HEK293 (cell line): ENCODE measurements at regions not wholly inside any gene's neighbourhood (a gene's known extent, or its start where the extent isn't known, plus 50 kb on each side); places are given as distances from the start of the nearest gene placed in this dataset.

ENCODE experiments used
- CTCF ChIA-PET: fragments of 350-600 bp; formaldehyde crosslinking; extraction: SDS; loops from one replicate; lab custom pipeline; 2021; ENCODE audit warnings: antibody characterized with exemption; lab: Yijun Ruan, JAX
- POLR2A ChIA-PET: fragments of 300-600 bp; formaldehyde crosslinking; extraction: SDS; loops from one replicate; lab custom pipeline; 2020; ENCODE audit warnings: antibody characterized with exemption, inconsistent platforms; lab: Yijun Ruan, JAX
- H3K27ac ChIP-seq: fragments of 200-500 bp; sonication (Bioruptor generic); 2 replicates; pipeline ENCODE4 v1.5.1; 2014; ENCODE audit warnings: low read depth, low read length, control low read depth, inconsistent platforms; ENCODE audit errors: extremely low read depth
- H3K36me3 ChIP-seq, 2 experiments: fragments of 200-500 bp in 1 of 2; sonication (Bioruptor generic) in 1 of 2; 1 replicate in 1 of 2; 2 replicates in 1 of 2; pipeline ENCODE4 v1.5.1; 2014 to 2017; ENCODE audit warnings: inconsistent platforms in 2 of 2, low read length in 2 of 2; ENCODE audit not compliant: control insufficient read depth in 2 of 2, insufficient read depth in 1 of 2
- H3K4me1 ChIP-seq: fragments of 200-500 bp; sonication (Bioruptor generic); 2 replicates; pipeline ENCODE4 v1.5.1; 2014; ENCODE audit warnings: mild to moderate bottlenecking, low read length, inconsistent platforms; ENCODE audit not compliant: control insufficient read depth, insufficient read depth
- H3K4me3 ChIP-seq: 2 replicates; pipeline ENCODE4 v1.5.1; 2011; ENCODE audit warnings: low read depth, mild to moderate bottlenecking, control low read depth, low read length, moderate library complexity
- H3K9me3 ChIP-seq: fragments of 200-500 bp; sonication (Bioruptor generic); 2 replicates; pipeline ENCODE4 v1.5.1; 2014; ENCODE audit warnings: low read depth, low read length, inconsistent platforms; ENCODE audit not compliant: control insufficient read depth, insufficient read depth
- GFI1B ChIP-seq: fragments of 450-650 bp; formaldehyde crosslinking; IDR thresholded peaks from 2 replicates; pipeline ENCODE4 v1.5.1; 2016; ENCODE audit warnings: missing biosample characterization, missing genetic modification characterization
- GLIS1 ChIP-seq: fragments of 450-650 bp; formaldehyde crosslinking; IDR thresholded peaks from 2 replicates; pipeline ENCODE4 v1.5.1; 2016; ENCODE audit warnings: missing biosample characterization, missing genetic modification characterization
- HOXC10 ChIP-seq: sonication (generic); formaldehyde crosslinking; IDR thresholded peaks from 2 replicates; pipeline ENCODE4 v1.8.1; 2023; ENCODE audit warnings: mild to moderate bottlenecking, missing genetic modification reagents
- KLF16 ChIP-seq: fragments of 450-650 bp; formaldehyde crosslinking; IDR thresholded peaks from 2 replicates; pipeline ENCODE4 v1.5.1; 2017; ENCODE audit warnings: missing biosample characterization, missing genetic modification characterization
- KLF7 ChIP-seq: fragments of 450-650 bp; formaldehyde crosslinking; IDR thresholded peaks from 2 replicates; pipeline ENCODE4 v1.5.1; 2016; ENCODE audit warnings: missing biosample characterization, missing genetic modification characterization, borderline replicate concordance
- KLF8 ChIP-seq: fragments of 450-650 bp; formaldehyde crosslinking; IDR thresholded peaks from 2 replicates; pipeline ENCODE4 v1.5.1; 2016; ENCODE audit warnings: missing biosample characterization, missing genetic modification characterization
- PRDM10 ChIP-seq: fragments of 450-650 bp; formaldehyde crosslinking; IDR thresholded peaks from 2 replicates; pipeline ENCODE4 v1.5.1; 2016; ENCODE audit warnings: missing biosample characterization, missing genetic modification characterization
- REST ChIP-seq: fragments of 450-650 bp; formaldehyde crosslinking; IDR thresholded peaks from 2 replicates; pipeline ENCODE4 v1.5.1; 2016; ENCODE audit warnings: missing biosample characterization, missing genetic modification characterization
- SP2 ChIP-seq: fragments of 450-650 bp; formaldehyde crosslinking; IDR thresholded peaks from 2 replicates; pipeline ENCODE4 v1.5.1; 2016; ENCODE audit warnings: missing biosample characterization, missing genetic modification characterization
- WT1 ChIP-seq: fragments of 450-650 bp; formaldehyde crosslinking; IDR thresholded peaks from 2 replicates; pipeline ENCODE4 v1.5.1; 2016; ENCODE audit warnings: missing biosample characterization, missing genetic modification characterization
- ZBTB1 ChIP-seq: fragments of 450-650 bp; formaldehyde crosslinking; IDR thresholded peaks from 2 replicates; pipeline ENCODE4 v1.5.1; 2016; ENCODE audit warnings: missing biosample characterization, missing genetic modification characterization
- ZBTB10 ChIP-seq: fragments of 450-650 bp; formaldehyde crosslinking; IDR thresholded peaks from 2 replicates; pipeline ENCODE4 v1.5.1; 2016; ENCODE audit warnings: missing biosample characterization, missing genetic modification characterization
- ZEB2 ChIP-seq: fragments of 450-650 bp; formaldehyde crosslinking; IDR thresholded peaks from 2 replicates; pipeline ENCODE4 v1.5.1; 2016; ENCODE audit warnings: missing biosample characterization, missing genetic modification characterization
- ZNF138 ChIP-seq: fragments of 450-650 bp; formaldehyde crosslinking; IDR thresholded peaks from 2 replicates; pipeline ENCODE4 v1.5.1; 2016; ENCODE audit warnings: missing biosample characterization, missing genetic modification characterization, borderline replicate concordance
- ZNF140 ChIP-seq: fragments of 450-650 bp; formaldehyde crosslinking; IDR thresholded peaks from 2 replicates; pipeline ENCODE4 v1.5.1; 2016; ENCODE audit warnings: missing biosample characterization, missing genetic modification characterization
- ZNF19 ChIP-seq: fragments of 450-650 bp; formaldehyde crosslinking; IDR thresholded peaks from 2 replicates; pipeline ENCODE4; 2016; ENCODE audit warnings: missing biosample characterization, missing genetic modification characterization, low read depth
- ZNF24 ChIP-seq: fragments of 450-650 bp; formaldehyde crosslinking; IDR thresholded peaks from 2 replicates; pipeline ENCODE4 v1.5.1; 2016; ENCODE audit warnings: missing biosample characterization, missing genetic modification characterization
- ZNF248 ChIP-seq: fragments of 450-650 bp; formaldehyde crosslinking; IDR thresholded peaks from 2 replicates; pipeline ENCODE4 v1.5.1; 2017; ENCODE audit warnings: missing biosample characterization, missing genetic modification characterization
- ZNF266 ChIP-seq: fragments of 450-650 bp; formaldehyde crosslinking; IDR thresholded peaks from 2 replicates; pipeline ENCODE4 v1.5.1; 2016; ENCODE audit warnings: missing biosample characterization, missing genetic modification characterization, low read depth
- ZNF394 ChIP-seq: fragments of 450-650 bp; formaldehyde crosslinking; IDR thresholded peaks from 2 replicates; pipeline ENCODE4 v1.5.1; 2016; ENCODE audit warnings: missing biosample characterization, missing genetic modification characterization, mild to moderate bottlenecking, moderate library complexity, borderline replicate concordance
- ZNF426 ChIP-seq: fragments of 450-650 bp; formaldehyde crosslinking; IDR thresholded peaks from 2 replicates; pipeline ENCODE4 v1.5.1; 2017; ENCODE audit warnings: missing biosample characterization, missing genetic modification characterization, mild to moderate bottlenecking, inconsistent platforms, moderate library complexity
- ZNF473 ChIP-seq: fragments of 450-650 bp; formaldehyde crosslinking; IDR thresholded peaks from 2 replicates; pipeline ENCODE4 v1.5.1; 2017; ENCODE audit warnings: missing biosample characterization, missing genetic modification characterization
- ZNF558 ChIP-seq: fragments of 450-650 bp; formaldehyde crosslinking; IDR thresholded peaks from 2 replicates; pipeline ENCODE4 v1.5.1; 2016; ENCODE audit warnings: missing biosample characterization, missing genetic modification characterization
- ZNF624 ChIP-seq: fragments of 450-650 bp; formaldehyde crosslinking; IDR thresholded peaks from 2 replicates; pipeline ENCODE4 v1.5.1; 2017; ENCODE audit warnings: missing biosample characterization, missing genetic modification characterization
- ZNF768 ChIP-seq: fragments of 450-650 bp; formaldehyde crosslinking; IDR thresholded peaks from 2 replicates; pipeline ENCODE4 v1.5.1; 2018; ENCODE audit warnings: missing biosample characterization, mild to moderate bottlenecking, missing genetic modification characterization

GRCh38 chr15:62976301-62976881 lies 66.2 kb upstream of the TPM1 start:
- CTCF ChIA-PET = interaction anchor here (0.7 to 1.3 kb wide), 3 partner anchors 72 to 118 kb away, joined by 3 read pairs; no protein-coding TSS in a partner anchor
- H3K9me3 ChIP-seq = no peaks in the 10 kb centered on the region
- TF ChIP-seq SP2 (tag by site-specific recombination) = no peak
- no peak for TF ChIP-seq WT1 (tag by site-specific recombination)
- TF ChIP-seq ZNF473 (tag by site-specific recombination) = no peak
- no peak for TF ChIP-seq ZNF266 (tag by site-specific recombination)
- no peak for TF ChIP-seq ZNF558 (tag by site-specific recombination)
- TF ChIP-seq ZNF248 (tag by site-specific recombination) = no peak
- TF ChIP-seq HOXC10 (CRISPR knock-in tag) = no peak
- no peak for TF ChIP-seq ZEB2 (tag by site-specific recombination)
- TF ChIP-seq ZNF140 (tag by site-specific recombination) = no peak
- no peak for TF ChIP-seq ZNF394 (tag by site-specific recombination)
- TF ChIP-seq GFI1B (tag by site-specific recombination) = no peak
- no peak for TF ChIP-seq GLIS1
- no peak for TF ChIP-seq ZNF426 (tag by site-specific recombination)
- TF ChIP-seq ZBTB10 (tag by site-specific recombination) = no peak
- TF ChIP-seq, all 188 proteins: peak for 0
- POLR2A ChIA-PET = no interaction called here
- H3K4me1 ChIP-seq = no peaks in the 10 kb centered on the region
- no peak overlapping the region for H3K27ac ChIP-seq
- H3K4me3 ChIP-seq = no peak overlapping the region
- no peaks in the 10 kb centered on the region for H3K36me3 ChIP-seq

- CTCF ChIA-PET = interaction anchor here (0.6 kb wide), 2 partner anchors 68 to 88 kb away, joined by 6 to 9 read pairs; no protein-coding TSS in a partner anchor
- TF ChIP-seq KLF8 (tag by site-specific recombination) (no peak), ZNF138 (tag by site-specific recombination) (no peak), ZNF24 (tag by site-specific recombination) (no peak), ZNF19 (tag by site-specific recombination) (no peak), ZNF768 (no peak), ZBTB1 (tag by site-specific recombination) (no peak), PRDM10 (tag by site-specific recombination) (no peak), KLF16 (no peak), REST (tag by site-specific recombination) (no peak), ZNF624 (tag by site-specific recombination) (no peak), ZNF248 (tag by site-specific recombination) (no peak), KLF7 (tag by site-specific recombination) (no peak)
Observed at GRCh38 chr15:62977952-62978811, 64.4 kb upstream of the TPM1 start.

More at GRCh38 chr15:62977952-62978811, 64.4 kb upstream of the TPM1 start:
- POLR2A ChIA-PET = no interaction called here
- Histone ChIP-seq H3K4me3 (no peak overlapping the region), H3K27ac (no peak overlapping the region), H3K4me1 (no peaks in the 10 kb centered on the region), H3K36me3 (no peaks in the 10 kb centered on the region), H3K9me3 (no peaks in the 10 kb centered on the region)
